ENCODE measurements at regions not wholly inside any gene's neighbourhood (a gene's known extent, or its start where the extent isn't known, plus 50 kb on each side); places are given as distances from the start of the nearest gene placed in this dataset.

DNA sequence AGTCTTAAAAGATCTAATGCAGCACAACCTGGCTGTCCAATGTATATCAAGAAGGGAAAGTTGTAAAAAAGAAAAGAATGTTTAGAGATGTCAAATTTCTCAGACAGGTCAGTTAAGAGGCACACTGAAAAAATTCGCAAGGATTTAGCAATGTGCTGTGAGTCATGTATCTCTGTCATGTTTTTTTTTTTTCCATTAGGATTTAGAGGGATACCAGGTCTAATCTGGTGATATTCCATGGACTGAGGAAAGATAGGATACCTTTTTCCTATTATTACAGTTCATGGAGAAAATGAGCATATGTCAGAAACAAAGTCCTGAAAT, 815.4 kb upstream of the PCDH10 start:
- TF ChIP-seq GATA3 (IDR thresholded peaks at IDR 0.05; ENCODE audit: low read depth, low read length), result no peak
- no peak for TF ChIP-seq GATA2 (IDR thresholded peaks at IDR 0.05; ENCODE audit: low read depth, low read length)

All from SH-SY5Y (cell line).